ENCODE measurements at regions not wholly inside any gene's neighbourhood (a gene's known extent, or its start where the extent isn't known, plus 50 kb on each side); places are given as distances from the start of the nearest gene placed in this dataset.

DNA sequence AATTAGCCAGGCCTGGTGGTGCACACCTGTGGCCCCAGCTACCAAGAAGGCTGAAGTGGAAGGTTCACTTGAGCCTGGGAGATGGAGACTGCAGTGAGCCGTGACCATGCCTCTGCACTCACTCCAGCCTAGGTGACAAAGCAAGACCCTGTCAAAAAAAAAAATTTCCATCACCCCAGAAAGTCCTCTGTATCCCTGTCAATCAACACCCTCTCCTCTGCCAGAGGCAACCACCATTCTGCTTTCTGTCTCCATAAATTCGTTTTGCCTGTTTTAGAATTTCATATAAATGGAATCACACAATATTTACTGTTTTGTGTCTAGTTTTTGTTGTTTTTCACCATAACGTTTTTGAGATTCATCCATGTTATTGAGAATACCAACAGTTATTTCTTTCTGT lies 141.6 kb upstream of the SLC45A1 start:
- Histone ChIP-seq H3K4me3 (ENCODE audit: low read depth, low read length, poor library complexity, severe bottlenecking) (no peak overlapping the region), H3K36me3 (ENCODE audit: insufficient read depth, low read length) (no peaks in the 10 kb centered on the region), H3K27ac (ENCODE audit: low read depth, low read length, poor library complexity, severe bottlenecking) (no peak overlapping the region), H3K79me2 (ENCODE audit: insufficient read depth, low read length) (no peaks in the 10 kb centered on the region), H3K9me3 (ENCODE audit: low read length) (no peaks in the 10 kb centered on the region), H3K9me2 (ENCODE audit: low read depth, low read length) (no peaks in the 10 kb centered on the region), H3K9ac (ENCODE audit: low read length) (no peak overlapping the region), H3F3A (ENCODE audit: insufficient read depth, low read length) (no peaks in the 10 kb centered on the region), H4K20me1 (ENCODE audit: insufficient read depth, low read length) (no peaks in the 10 kb centered on the region), H3K27me3 (ENCODE audit: insufficient read depth, low read length) (no peaks in the 10 kb centered on the region), H2AFZ (ENCODE audit: low read length) (no peak overlapping the region), H3K4me1 (ENCODE audit: insufficient read depth, low read length, severe bottlenecking) (no peaks in the 10 kb centered on the region), H3K4me2 (ENCODE audit: low read length) (no peak overlapping the region)
- TF ChIP-seq, protein P1, sequence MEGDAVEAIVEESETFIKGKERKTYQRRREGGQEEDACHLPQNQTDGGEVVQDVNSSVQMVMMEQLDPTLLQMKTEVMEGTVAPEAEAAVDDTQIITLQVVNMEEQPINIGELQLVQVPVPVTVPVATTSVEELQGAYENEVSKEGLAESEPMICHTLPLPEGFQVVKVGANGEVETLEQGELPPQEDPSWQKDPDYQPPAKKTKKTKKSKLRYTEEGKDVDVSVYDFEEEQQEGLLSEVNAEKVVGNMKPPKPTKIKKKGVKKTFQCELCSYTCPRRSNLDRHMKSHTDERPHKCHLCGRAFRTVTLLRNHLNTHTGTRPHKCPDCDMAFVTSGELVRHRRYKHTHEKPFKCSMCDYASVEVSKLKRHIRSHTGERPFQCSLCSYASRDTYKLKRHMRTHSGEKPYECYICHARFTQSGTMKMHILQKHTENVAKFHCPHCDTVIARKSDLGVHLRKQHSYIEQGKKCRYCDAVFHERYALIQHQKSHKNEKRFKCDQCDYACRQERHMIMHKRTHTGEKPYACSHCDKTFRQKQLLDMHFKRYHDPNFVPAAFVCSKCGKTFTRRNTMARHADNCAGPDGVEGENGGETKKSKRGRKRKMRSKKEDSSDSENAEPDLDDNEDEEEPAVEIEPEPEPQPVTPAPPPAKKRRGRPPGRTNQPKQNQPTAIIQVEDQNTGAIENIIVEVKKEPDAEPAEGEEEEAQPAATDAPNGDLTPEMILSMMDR (IDR thresholded peaks at IDR 0.05; ENCODE audit: low read length), result no peak

DNA sequence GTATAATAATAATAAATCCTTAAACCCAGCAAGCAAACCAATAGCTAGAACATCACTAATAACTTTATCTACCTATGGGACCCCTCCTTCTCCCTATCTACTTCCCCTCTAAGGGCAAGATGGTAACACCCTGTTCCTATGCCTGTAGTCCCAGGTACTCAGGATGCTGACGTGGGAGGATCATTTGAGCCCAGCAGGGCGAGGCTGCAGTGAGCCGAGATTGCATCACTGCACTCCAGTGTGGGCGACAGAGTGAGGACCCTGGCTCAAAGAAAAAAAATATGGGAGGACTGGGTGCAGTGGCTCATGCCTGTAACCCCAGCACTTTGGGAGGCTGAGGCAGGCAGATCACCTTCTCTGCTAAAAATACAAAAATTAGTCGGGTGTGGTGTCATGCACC lies 143.1 kb upstream of the SLC45A1 start:
- Histone ChIP-seq H3K9me3 (ENCODE audit: low read length) (no peaks in the 10 kb centered on the region), H3K9ac (ENCODE audit: low read length) (no peak overlapping the region), H3K4me2 (ENCODE audit: low read length) (no peak overlapping the region), H3K27me3 (ENCODE audit: insufficient read depth, low read length) (no peaks in the 10 kb centered on the region), H2AFZ (ENCODE audit: low read length) (no peak overlapping the region), H3K4me3 (ENCODE audit: low read depth, low read length, poor library complexity, severe bottlenecking) (no peak overlapping the region), H3K4me1 (ENCODE audit: insufficient read depth, low read length, severe bottlenecking) (peaks cover 3% of the 10 kb centered on the region), H3K9me2 (ENCODE audit: low read depth, low read length) (no peaks in the 10 kb centered on the region), H4K20me1 (ENCODE audit: insufficient read depth, low read length) (no peaks in the 10 kb centered on the region), H3F3A (ENCODE audit: insufficient read depth, low read length) (no peaks in the 10 kb centered on the region), H3K36me3 (ENCODE audit: insufficient read depth, low read length) (no peaks in the 10 kb centered on the region), H3K27ac (ENCODE audit: low read depth, low read length, poor library complexity, severe bottlenecking) (no peak overlapping the region), H3K79me2 (ENCODE audit: insufficient read depth, low read length) (no peaks in the 10 kb centered on the region)
- TF ChIP-seq, protein P1 (IDR thresholded peaks at IDR 0.05; ENCODE audit: low read length), result no peak
- TF ChIP-seq EZH2 (IDR thresholded peaks at IDR 0.05; ENCODE audit: borderline replicate concordance, low read length), result no peak

DNA sequence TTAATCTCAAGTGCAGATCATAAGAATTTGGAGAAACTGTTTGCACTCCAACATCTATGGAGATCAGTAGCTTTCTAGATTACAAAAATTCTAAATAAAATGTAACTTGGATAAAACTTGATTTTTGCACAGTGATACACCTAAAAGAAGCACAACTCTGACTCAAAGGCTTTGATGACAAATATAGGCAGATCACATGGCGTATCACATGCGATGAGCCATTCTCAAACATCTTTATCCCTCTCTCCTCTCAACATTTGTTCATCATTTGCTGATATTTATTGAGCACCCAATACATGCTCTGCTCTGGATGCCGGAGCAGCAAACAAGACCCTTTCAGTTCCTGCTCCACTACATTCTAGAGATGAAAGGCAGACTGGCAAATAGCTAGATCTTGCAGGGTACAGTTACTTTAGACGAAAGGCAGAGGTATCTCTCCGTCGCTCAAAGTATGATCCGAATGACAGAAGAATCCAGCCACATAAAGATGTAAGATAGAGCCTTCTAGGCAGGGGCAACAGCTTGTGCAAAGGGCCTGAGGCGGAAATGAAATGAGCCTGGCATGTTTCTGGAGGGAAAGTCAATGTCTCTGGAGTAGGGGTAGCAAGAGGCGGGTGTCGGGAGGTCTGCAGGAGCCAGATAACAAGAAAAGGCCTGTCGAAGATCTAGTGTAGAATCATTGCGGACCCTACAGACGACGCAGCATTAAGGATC lies 145.8 kb upstream of the ERRFI1 start:
- Histone ChIP-seq H3K4me2 (ENCODE audit: low read length) (no peak overlapping the region), H3K79me2 (ENCODE audit: insufficient read depth, low read length) (no peaks in the 10 kb centered on the region), H3K4me3 (ENCODE audit: low read depth, low read length, poor library complexity, severe bottlenecking) (no peak overlapping the region), H3K9me3 (ENCODE audit: low read length) (no peaks in the 10 kb centered on the region), H3K27me3 (ENCODE audit: insufficient read depth, low read length) (no peaks in the 10 kb centered on the region), H3K27ac (ENCODE audit: low read depth, low read length, poor library complexity, severe bottlenecking) (no peak overlapping the region), H3K36me3 (ENCODE audit: insufficient read depth, low read length) (no peaks in the 10 kb centered on the region), H3K9me2 (ENCODE audit: low read depth, low read length) (no peaks in the 10 kb centered on the region), H3K9ac (ENCODE audit: low read length) (no peak overlapping the region), H3K4me1 (ENCODE audit: insufficient read depth, low read length, severe bottlenecking) (peaks cover 9% of the 10 kb centered on the region), H2AFZ (ENCODE audit: low read length) (no peak overlapping the region), H4K20me1 (ENCODE audit: insufficient read depth, low read length) (no peaks in the 10 kb centered on the region), H3F3A (ENCODE audit: insufficient read depth, low read length) (no peaks in the 10 kb centered on the region)
- TF ChIP-seq EZH2 (IDR thresholded peaks at IDR 0.05; ENCODE audit: borderline replicate concordance, low read length), result no peak
- TF ChIP-seq, protein P1 (IDR thresholded peaks at IDR 0.05; ENCODE audit: low read length), result no peak
